Nephron (organoid): ENCODE measurements at regions not wholly inside any gene's neighbourhood (a gene's known extent, or its start where the extent isn't known, plus 50 kb on each side); places are given as distances from the start of the nearest gene placed in this dataset.

Experiments used
- H3K27ac Mint-ChIP-seq, 3 experiments: 2 replicates each; pipeline ENCODE4 v1.8.0; 2020; ENCODE audit warnings: mixed read lengths in 3 of 3, mild to moderate bottlenecking in 2 of 3, moderate library complexity in 1 of 3
- H3K27me3 Mint-ChIP-seq: 2 replicates; pipeline ENCODE4 v1.8.0; 2021; ENCODE audit warnings: low read depth, mild to moderate bottlenecking, moderate library complexity, mixed read lengths
- H3K36me3 Mint-ChIP-seq: 2 replicates; pipeline ENCODE4 v1.8.0; 2020; ENCODE audit warnings: low read depth, mixed read lengths
- H3K4me1 Mint-ChIP-seq: 2 replicates; pipeline ENCODE4 v1.8.0; 2020; ENCODE audit warnings: mixed read lengths
- H3K4me3 Mint-ChIP-seq, 3 experiments: 2 replicates each; pipeline ENCODE4 v1.8.0; 2020; ENCODE audit warnings: mild to moderate bottlenecking in 3 of 3, mixed read lengths in 3 of 3, moderate library complexity in 2 of 3
- H3K9me3 Mint-ChIP-seq: 2 replicates; pipeline ENCODE4 v1.8.0; 2020; ENCODE audit warnings: mixed read lengths
- CTCF ChIP-seq, 3 experiments: fragments of 200-600 bp; sonication (generic); IDR thresholded peaks; one replicate each; pipeline ENCODE4 v1.5.0; 2021; ENCODE audit warnings: antibody characterized with exemption in 3 of 3; ENCODE audit not compliant: unreplicated experiment in 3 of 3

- Mint-ChIP-seq H3K4me3 (peak overlapping the region in 2 of 3 experiments; percentile 11 to 38), H3K36me3 (peaks cover 5% of the 10 kb centered on the region), H3K4me1 (peaks cover 58% of the 10 kb centered on the region), H3K27me3 (no peaks in the 10 kb centered on the region), H3K9me3 (no peaks in the 10 kb centered on the region), H3K27ac (peak overlapping the region; percentile 70 to 75 (median 71))
- TF ChIP-seq CTCF (IDR thresholded peaks at IDR 0.05; ENCODE audit: unreplicated experiment in 3 of 3) = no peak
Observed at GRCh38 chr6:21739838-21740237, 146.3 kb downstream of the SOX4 start.

GRCh38 chr6:21740376-21741124, 147.0 kb downstream of the SOX4 start:
- no peaks in the 10 kb centered on the region for H3K27me3 Mint-ChIP-seq
- H3K4me3 Mint-ChIP-seq = peak overlapping the region; percentile 52 to 66 (median 59)
- peaks cover 58% of the 10 kb centered on the region for H3K4me1 Mint-ChIP-seq
- peak overlapping the region; percentile 71 to 91 (median 75) for H3K27ac Mint-ChIP-seq
- H3K9me3 Mint-ChIP-seq = no peaks in the 10 kb centered on the region
- no peak for TF ChIP-seq CTCF (IDR thresholded peaks at IDR 0.05; ENCODE audit: unreplicated experiment in 3 of 3)
- H3K36me3 Mint-ChIP-seq = peaks cover 10% of the 10 kb centered on the region

GRCh38 chr6:21741221-21742109, 147.9 kb downstream of the SOX4 start:
- H3K4me3 Mint-ChIP-seq = peak overlapping the region; percentile 52 to 66 (median 59)
- no peak for TF ChIP-seq CTCF (IDR thresholded peaks at IDR 0.05; ENCODE audit: unreplicated experiment in 3 of 3)
- H3K27me3 Mint-ChIP-seq = no peaks in the 10 kb centered on the region
- peaks cover 58% of the 10 kb centered on the region for H3K4me1 Mint-ChIP-seq
- H3K27ac Mint-ChIP-seq = peak overlapping the region; percentile 71 to 91 (median 75)
- H3K36me3 Mint-ChIP-seq = peaks cover 12% of the 10 kb centered on the region
- H3K9me3 Mint-ChIP-seq = no peaks in the 10 kb centered on the region

GRCh38 chr6:21742238-21742660, 148.7 kb downstream of the SOX4 start:
- H3K27ac Mint-ChIP-seq = peak overlapping the region; percentile 71 to 91 (median 75)
- peaks cover 61% of the 10 kb centered on the region for H3K4me1 Mint-ChIP-seq
- H3K27me3 Mint-ChIP-seq = no peaks in the 10 kb centered on the region

GRCh38 chr6:21744331-21744730, 150.8 kb downstream of the SOX4 start:
- peaks cover 61% of the 10 kb centered on the region for H3K4me1 Mint-ChIP-seq
- H3K4me3 Mint-ChIP-seq = no peak overlapping the region
- H3K9me3 Mint-ChIP-seq = no peaks in the 10 kb centered on the region

More at GRCh38 chr6:21742238-21742660, 148.7 kb downstream of the SOX4 start:
- TF ChIP-seq CTCF (IDR thresholded peaks at IDR 0.05; ENCODE audit: unreplicated experiment in 3 of 3) = no peak
- H3K36me3 Mint-ChIP-seq = peaks cover 17% of the 10 kb centered on the region
- peak overlapping the region in 1 of 3 experiments; percentile 4 for H3K4me3 Mint-ChIP-seq
- H3K9me3 Mint-ChIP-seq = no peaks in the 10 kb centered on the region

More at GRCh38 chr6:21744331-21744730, 150.8 kb downstream of the SOX4 start:
- no peaks in the 10 kb centered on the region for H3K27me3 Mint-ChIP-seq
- no peak for TF ChIP-seq CTCF (IDR thresholded peaks at IDR 0.05; ENCODE audit: unreplicated experiment in 3 of 3)
- H3K36me3 Mint-ChIP-seq = peaks cover 17% of the 10 kb centered on the region
- H3K27ac Mint-ChIP-seq = no peak overlapping the region
